ENCODE measurements at regions not wholly inside any gene's neighbourhood (a gene's known extent, or its start where the extent isn't known, plus 50 kb on each side); places are given as distances from the start of the nearest gene placed in this dataset.

GRCh38 chr4:97353876-97354275 lies 789.4 kb downstream of the STPG2 start:
- H3K4me3 Mint-ChIP-seq: no peak overlapping the region
- no peak for ATAC-seq (replicated peaks)
- H3K27ac Mint-ChIP-seq: no peak overlapping the region
- H3K36me3 Mint-ChIP-seq (ENCODE audit: low read depth): no peaks in the 10 kb centered on the region
- no peaks in the 10 kb centered on the region for H3K27me3 Mint-ChIP-seq
- peaks cover 9% of the 10 kb centered on the region for H3K9me3 Mint-ChIP-seq
- H3K4me1 Mint-ChIP-seq: no peaks in the 10 kb centered on the region

DNA sequence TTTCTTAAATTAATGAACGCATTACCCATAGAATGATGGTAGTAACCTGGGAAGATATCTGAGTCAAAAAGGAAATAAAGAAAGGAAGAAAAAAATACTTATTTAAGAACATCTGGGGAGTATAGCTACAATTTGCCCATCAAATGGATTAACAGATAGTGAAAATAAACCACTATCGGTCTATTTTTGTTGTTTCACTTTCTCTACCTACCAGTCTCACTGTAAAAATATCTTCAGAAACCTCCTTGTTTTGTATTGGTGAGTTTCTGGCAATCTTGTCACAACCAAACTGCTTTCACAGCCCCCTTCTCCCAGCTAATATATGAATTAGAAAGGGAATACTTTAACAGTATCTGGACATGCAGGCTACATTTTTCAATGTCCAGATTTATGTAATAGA lies 783.5 kb downstream of the STPG2 start:
- H3K9me3 Mint-ChIP-seq: peaks cover 22% of the 10 kb centered on the region
- H3K4me1 Mint-ChIP-seq: no peaks in the 10 kb centered on the region
- no peak overlapping the region for H3K27ac Mint-ChIP-seq
- H3K4me3 Mint-ChIP-seq: no peak overlapping the region
- ATAC-seq (replicated peaks): no peak
- H3K27me3 Mint-ChIP-seq: no peaks in the 10 kb centered on the region
- H3K36me3 Mint-ChIP-seq (ENCODE audit: low read depth): no peaks in the 10 kb centered on the region

DNA sequence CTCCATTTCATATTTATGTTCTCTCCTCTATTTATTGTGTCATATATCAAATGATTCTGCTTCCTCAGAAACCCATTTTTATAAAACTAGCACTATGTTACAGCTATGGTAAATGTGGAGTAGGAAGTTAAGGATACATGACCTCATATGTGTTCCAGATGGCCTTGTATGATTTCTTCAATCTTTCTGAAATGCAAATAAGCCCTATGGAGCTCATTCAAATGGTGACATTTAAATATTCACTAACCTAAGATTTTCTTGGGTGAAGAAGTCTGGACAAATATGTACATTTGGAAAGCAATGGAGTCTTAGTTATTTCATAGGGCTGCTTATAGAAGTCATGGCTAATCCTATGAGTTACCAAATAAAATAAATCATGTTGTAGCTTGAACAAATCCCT lies 782.5 kb downstream of the STPG2 start:
- H3K27ac Mint-ChIP-seq: no peak overlapping the region

DNA sequence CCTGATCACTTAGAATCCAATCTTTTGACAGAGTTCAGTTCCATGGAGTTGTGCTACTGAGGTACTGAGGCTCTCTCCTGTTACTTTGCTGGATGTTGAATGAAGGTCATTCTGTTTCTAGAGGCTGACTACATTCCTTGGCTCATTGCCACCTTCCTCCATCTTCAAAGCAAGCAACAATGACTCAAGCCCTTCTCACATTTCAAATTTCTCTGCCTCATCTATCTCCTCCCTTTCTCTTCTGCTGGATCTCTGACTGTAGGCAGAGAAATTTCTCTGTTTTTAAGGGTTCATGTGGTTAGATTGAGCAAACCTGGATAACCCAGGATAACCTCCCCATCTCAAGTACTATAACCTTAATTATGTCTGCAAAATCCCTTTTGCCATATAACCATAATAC lies 775.4 kb downstream of the STPG2 start:
- no peak overlapping the region for H3K27ac Mint-ChIP-seq
- ATAC-seq (replicated peaks): no peak
- no peaks in the 10 kb centered on the region for H3K27me3 Mint-ChIP-seq
- peaks cover 23% of the 10 kb centered on the region for H3K9me3 Mint-ChIP-seq
- no peaks in the 10 kb centered on the region for H3K4me1 Mint-ChIP-seq
- no peaks in the 10 kb centered on the region for H3K36me3 Mint-ChIP-seq (ENCODE audit: low read depth)
- H3K4me3 Mint-ChIP-seq: no peak overlapping the region

More for the DNA sequence above, 782.5 kb downstream of the STPG2 start:
- no peaks in the 10 kb centered on the region for H3K27me3 Mint-ChIP-seq
- no peaks in the 10 kb centered on the region for H3K4me1 Mint-ChIP-seq
- no peak for ATAC-seq (replicated peaks)
- H3K4me3 Mint-ChIP-seq: no peak overlapping the region
- peaks cover 26% of the 10 kb centered on the region for H3K9me3 Mint-ChIP-seq
- no peaks in the 10 kb centered on the region for H3K36me3 Mint-ChIP-seq (ENCODE audit: low read depth)

- Mint-ChIP-seq H3K27ac (no peak overlapping the region), H3K4me1 (no peaks in the 10 kb centered on the region), H3K27me3 (no peaks in the 10 kb centered on the region), H3K4me3 (no peak overlapping the region), H3K9me3 (peaks cover 25% of the 10 kb centered on the region), H3K36me3 (ENCODE audit: low read depth) (no peaks in the 10 kb centered on the region)
- no peak for ATAC-seq (replicated peaks)
Measured at GRCh38 chr4:97370568-97370967, 772.7 kb downstream of the STPG2 start.

DNA sequence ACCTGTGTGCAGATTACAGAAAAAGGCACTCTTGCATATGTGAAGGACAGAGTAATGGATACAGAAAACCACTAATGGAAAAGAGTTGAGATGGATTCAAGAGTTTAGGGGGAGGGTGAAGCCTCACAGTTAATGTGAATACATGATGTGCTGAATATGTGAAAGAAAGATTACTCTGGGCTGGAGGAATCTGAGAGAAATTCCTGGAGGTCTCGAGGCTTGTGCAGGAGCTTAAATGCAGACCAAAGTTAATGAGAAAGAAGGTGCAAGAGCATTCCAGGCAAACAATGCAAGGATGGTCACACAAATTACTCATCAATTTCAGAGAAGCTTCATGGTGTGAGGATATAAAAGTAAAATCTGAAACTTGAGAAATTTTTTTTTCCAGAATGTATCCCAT lies 768.8 kb downstream of the STPG2 start:
- Mint-ChIP-seq H3K36me3 (ENCODE audit: low read depth) (no peaks in the 10 kb centered on the region), H3K4me1 (no peaks in the 10 kb centered on the region), H3K27ac (no peak overlapping the region), H3K27me3 (no peaks in the 10 kb centered on the region), H3K9me3 (peaks cover 22% of the 10 kb centered on the region), H3K4me3 (no peak overlapping the region)
- no peak for ATAC-seq (replicated peaks)

DNA sequence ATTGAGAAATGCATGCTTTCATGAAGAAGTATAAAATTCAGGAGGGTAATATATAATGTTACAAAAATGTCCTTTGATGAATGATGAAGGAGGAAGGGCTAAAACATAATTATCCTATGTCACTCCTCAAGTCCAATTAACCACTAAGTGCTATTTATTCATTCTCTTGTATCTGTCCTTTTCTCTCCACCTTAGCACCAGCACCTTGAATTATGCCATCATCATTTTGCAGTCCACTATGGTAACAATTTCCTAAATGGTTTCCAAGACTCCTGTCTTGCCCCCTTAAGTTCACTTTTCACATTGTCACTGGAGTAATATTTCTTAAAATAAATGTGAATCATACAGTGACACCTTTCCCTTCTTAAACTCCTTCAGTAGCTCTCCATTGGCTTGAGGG lies 756.3 kb downstream of the STPG2 start:
- Mint-ChIP-seq H3K36me3 (ENCODE audit: low read depth) (no peaks in the 10 kb centered on the region), H3K4me1 (no peaks in the 10 kb centered on the region), H3K4me3 (no peak overlapping the region), H3K9me3 (peaks cover 14% of the 10 kb centered on the region), H3K27me3 (no peaks in the 10 kb centered on the region), H3K27ac (no peak overlapping the region)
- no peak for ATAC-seq (replicated peaks)

GRCh38 chr4:97394653-97395052 lies 748.6 kb downstream of the STPG2 start:
- no peaks in the 10 kb centered on the region for H3K36me3 Mint-ChIP-seq (ENCODE audit: low read depth)
- no peaks in the 10 kb centered on the region for H3K27me3 Mint-ChIP-seq
- H3K27ac Mint-ChIP-seq: no peak overlapping the region
- no peaks in the 10 kb centered on the region for H3K4me1 Mint-ChIP-seq
- no peak overlapping the region for H3K4me3 Mint-ChIP-seq
- peaks cover 11% of the 10 kb centered on the region for H3K9me3 Mint-ChIP-seq
- ATAC-seq (replicated peaks): no peak

DNA sequence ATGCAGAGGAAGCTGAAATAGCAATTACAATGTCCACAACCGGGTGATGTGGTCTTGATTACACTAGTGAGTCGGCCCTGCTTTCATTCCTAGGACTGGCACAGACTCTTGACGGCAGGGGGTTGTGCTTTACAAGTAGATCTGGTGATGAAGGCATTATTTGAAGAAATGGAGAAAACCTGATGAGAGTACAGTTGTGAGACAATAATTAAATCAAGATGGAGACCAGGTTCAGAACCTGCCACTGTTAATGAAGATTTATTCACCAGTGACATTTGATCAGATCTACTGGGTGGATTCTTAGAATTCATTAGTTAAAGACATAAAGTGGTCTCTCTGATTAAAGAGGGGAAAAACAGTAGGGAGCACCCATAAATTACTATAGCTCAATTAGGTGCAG lies 747.2 kb downstream of the STPG2 start:
- ATAC-seq (replicated peaks): no peak
- Mint-ChIP-seq H3K36me3 (ENCODE audit: low read depth) (no peaks in the 10 kb centered on the region), H3K4me1 (no peaks in the 10 kb centered on the region), H3K4me3 (no peak overlapping the region), H3K27me3 (no peaks in the 10 kb centered on the region), H3K9me3 (peaks cover 11% of the 10 kb centered on the region), H3K27ac (no peak overlapping the region)

DNA sequence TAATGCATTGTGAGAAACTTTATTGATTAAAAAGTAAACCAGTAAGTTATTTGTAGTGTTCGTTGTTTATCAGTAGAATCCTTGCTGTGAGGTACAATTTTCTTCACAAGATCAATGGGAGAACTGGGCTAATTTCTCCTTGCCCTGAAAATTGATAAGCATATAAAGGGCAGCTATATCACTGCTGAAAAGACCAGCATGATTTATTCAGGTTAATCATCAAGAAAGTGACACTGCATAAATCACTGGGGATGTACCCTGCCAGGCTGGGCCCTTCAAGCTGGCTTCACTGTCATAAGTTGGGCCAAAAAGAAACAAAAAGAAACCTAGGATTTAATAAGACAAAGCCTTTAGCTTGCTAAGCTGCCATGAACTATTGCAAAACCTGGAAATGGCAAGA lies 746.7 kb downstream of the STPG2 start:
- H3K27ac Mint-ChIP-seq: no peak overlapping the region
- peaks cover 11% of the 10 kb centered on the region for H3K9me3 Mint-ChIP-seq
- no peak for ATAC-seq (replicated peaks)
- no peaks in the 10 kb centered on the region for H3K36me3 Mint-ChIP-seq (ENCODE audit: low read depth)
- H3K4me1 Mint-ChIP-seq: no peaks in the 10 kb centered on the region
- no peak overlapping the region for H3K4me3 Mint-ChIP-seq
- no peaks in the 10 kb centered on the region for H3K27me3 Mint-ChIP-seq

DNA sequence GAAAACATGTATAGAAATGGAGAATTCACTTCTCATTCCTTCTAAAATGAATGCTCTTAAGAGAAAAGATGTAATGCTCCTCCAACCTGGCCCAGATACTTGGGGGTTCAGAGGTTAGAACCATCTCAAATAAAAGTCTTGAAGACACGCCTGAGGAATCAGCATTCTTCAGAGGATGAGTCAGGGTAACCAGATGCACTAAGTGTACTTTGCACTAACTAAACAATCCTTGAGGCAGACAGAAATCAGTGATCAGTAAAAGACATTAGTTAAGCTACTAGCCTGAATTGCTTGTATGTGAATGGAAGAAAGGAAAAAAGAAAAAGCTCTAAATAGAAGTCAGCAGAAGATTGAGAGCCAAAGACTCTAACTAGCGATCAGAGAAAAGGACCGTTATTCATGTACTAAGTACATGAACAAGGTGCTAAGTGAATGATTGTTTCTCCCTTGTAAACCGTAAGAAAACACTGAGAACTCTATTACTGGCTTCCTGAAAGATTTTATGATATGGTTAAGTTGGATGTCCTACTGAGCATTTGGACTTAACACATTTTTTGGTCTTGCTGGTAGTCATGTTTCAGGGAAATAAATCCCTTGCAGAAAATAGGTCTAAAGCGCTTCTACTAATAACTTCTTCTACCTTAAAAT lies 738.3 kb downstream of the STPG2 start:
- H3K27ac Mint-ChIP-seq: no peak overlapping the region
- no peak overlapping the region for H3K4me3 Mint-ChIP-seq
- no peaks in the 10 kb centered on the region for H3K27me3 Mint-ChIP-seq
- no peaks in the 10 kb centered on the region for H3K36me3 Mint-ChIP-seq (ENCODE audit: low read depth)
- no peak for ATAC-seq (replicated peaks)
- H3K4me1 Mint-ChIP-seq: no peaks in the 10 kb centered on the region
- peaks cover 13% of the 10 kb centered on the region for H3K9me3 Mint-ChIP-seq

GRCh38 chr4:97411356-97411755 lies 731.9 kb downstream of the STPG2 start:
- Mint-ChIP-seq H3K4me3 (no peak overlapping the region), H3K4me1 (no peaks in the 10 kb centered on the region), H3K9me3 (peaks cover 11% of the 10 kb centered on the region), H3K27ac (no peak overlapping the region), H3K27me3 (no peaks in the 10 kb centered on the region), H3K36me3 (ENCODE audit: low read depth) (no peaks in the 10 kb centered on the region)
- no peak for ATAC-seq (replicated peaks)

DNA sequence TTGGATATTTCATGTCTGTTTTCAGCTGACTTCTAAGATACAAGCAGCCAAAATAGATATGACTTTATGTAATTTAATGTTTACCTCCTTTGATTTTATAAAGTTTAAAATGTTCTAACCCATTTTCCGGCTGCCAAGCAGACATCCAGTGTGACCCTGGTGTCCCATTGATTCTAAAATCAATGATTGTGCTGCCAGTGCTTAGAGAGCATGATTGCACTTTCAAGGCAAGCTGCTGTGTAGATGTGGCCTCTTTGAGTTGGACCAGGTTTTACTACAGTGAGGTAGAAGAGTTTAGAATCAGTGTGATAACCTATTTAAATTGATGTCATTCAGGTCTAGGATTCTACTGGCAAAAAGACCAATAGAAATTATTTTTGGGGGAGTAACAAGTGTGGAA lies 730.9 kb downstream of the STPG2 start:
- Mint-ChIP-seq H3K4me1 (no peaks in the 10 kb centered on the region), H3K36me3 (ENCODE audit: low read depth) (no peaks in the 10 kb centered on the region), H3K9me3 (peaks cover 8% of the 10 kb centered on the region), H3K27ac (no peak overlapping the region), H3K4me3 (no peak overlapping the region), H3K27me3 (no peaks in the 10 kb centered on the region)
- ATAC-seq (replicated peaks): no peak

DNA sequence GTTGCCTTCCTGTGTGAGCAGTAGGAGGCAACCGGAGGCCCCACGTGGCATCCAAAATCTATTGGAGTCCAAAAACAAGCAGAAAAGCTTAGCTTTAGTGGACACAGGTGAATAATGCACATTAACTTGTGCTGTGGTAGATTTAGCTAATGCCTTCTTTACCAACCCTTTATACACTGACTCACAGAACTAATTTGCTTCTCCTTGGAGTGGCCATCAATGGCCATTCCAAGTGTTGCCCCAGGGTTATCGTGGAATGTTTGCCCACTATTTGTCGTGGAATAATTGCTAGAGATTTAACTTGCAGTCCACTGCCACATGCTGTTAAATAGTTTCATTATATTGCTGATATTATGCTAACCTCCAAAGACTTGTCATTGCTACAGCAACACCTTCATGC lies 729.1 kb downstream of the STPG2 start:
- no peaks in the 10 kb centered on the region for H3K4me1 Mint-ChIP-seq
- no peaks in the 10 kb centered on the region for H3K27me3 Mint-ChIP-seq
- no peak for ATAC-seq (replicated peaks)
- no peak overlapping the region for H3K27ac Mint-ChIP-seq
- peaks cover 14% of the 10 kb centered on the region for H3K9me3 Mint-ChIP-seq
- H3K36me3 Mint-ChIP-seq (ENCODE audit: low read depth): no peaks in the 10 kb centered on the region
- H3K4me3 Mint-ChIP-seq: no peak overlapping the region

- Mint-ChIP-seq H3K36me3 (ENCODE audit: low read depth) (no peaks in the 10 kb centered on the region), H3K27me3 (no peaks in the 10 kb centered on the region), H3K9me3 (peaks cover 7% of the 10 kb centered on the region), H3K4me3 (no peak overlapping the region), H3K27ac (no peak overlapping the region), H3K4me1 (no peaks in the 10 kb centered on the region)
- no peak for ATAC-seq (replicated peaks)
Measured at GRCh38 chr4:97432551-97432950, 710.7 kb downstream of the STPG2 start.
